GM06990 (cell line): ENCODE measurements at regions not wholly inside any gene's neighbourhood (a gene's known extent, or its start where the extent isn't known, plus 50 kb on each side); places are given as distances from the start of the nearest gene placed in this dataset.

ENCODE experiments used
- DNase-seq: peaks from one replicate; pipeline ENCODE4 v3.0.0-alpha.2; 2011; ENCODE audit not compliant: insufficient read length; ENCODE audit errors: extremely low read depth
- H3K27me3 ChIP-seq: replicated peaks from 2 replicates; pipeline ENCODE4 v1.6.0; 2011; ENCODE audit warnings: low read length; ENCODE audit not compliant: control insufficient read depth, insufficient read depth
- H3K36me3 ChIP-seq: 2 replicates; pipeline ENCODE4 v1.5.1; 2011; ENCODE audit warnings: low read length; ENCODE audit not compliant: control insufficient read depth, insufficient read depth
- H3K4me3 ChIP-seq: replicated peaks from 2 replicates; pipeline ENCODE4 v1.5.1; 2011; ENCODE audit warnings: low read depth, mild to moderate bottlenecking, control low read depth, low read length
- TF ChIP-seq, protein P1 (sequence below): IDR thresholded peaks from 2 replicates; pipeline ENCODE4 v1.5.1; 2011; ENCODE audit warnings: low read length, control low read depth, mild to moderate bottlenecking, inconsistent platforms; ENCODE audit not compliant: insufficient read depth, poor library complexity, severe bottlenecking

DNA sequence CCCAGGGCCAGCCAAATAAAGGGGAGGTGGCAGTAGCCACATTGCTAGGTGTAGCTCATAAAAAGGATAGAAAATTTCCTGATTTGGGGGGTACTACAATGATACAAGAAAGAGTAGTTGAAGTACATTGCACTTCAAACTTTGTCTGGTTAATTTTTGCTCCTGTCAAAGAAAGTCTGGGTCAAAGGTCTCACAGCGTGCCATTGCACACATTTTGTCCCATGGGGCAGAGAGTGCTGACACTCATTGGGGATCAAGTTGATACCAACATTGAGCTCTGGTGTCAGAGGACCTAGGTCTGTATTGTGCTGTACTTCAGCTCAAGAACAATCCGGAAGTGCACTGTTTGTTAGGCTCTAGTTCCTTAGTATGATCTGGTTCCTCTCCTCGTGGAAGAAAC lies 229.2 kb upstream of the AGTR2 start:
- Histone ChIP-seq H3K4me3 (no peak overlapping the region), H3K36me3 (no peaks in the 10 kb centered on the region; the same call in 1 of the 2 replicates), H3K27me3 (no peaks in the 10 kb centered on the region)
- TF ChIP-seq, protein P1, sequence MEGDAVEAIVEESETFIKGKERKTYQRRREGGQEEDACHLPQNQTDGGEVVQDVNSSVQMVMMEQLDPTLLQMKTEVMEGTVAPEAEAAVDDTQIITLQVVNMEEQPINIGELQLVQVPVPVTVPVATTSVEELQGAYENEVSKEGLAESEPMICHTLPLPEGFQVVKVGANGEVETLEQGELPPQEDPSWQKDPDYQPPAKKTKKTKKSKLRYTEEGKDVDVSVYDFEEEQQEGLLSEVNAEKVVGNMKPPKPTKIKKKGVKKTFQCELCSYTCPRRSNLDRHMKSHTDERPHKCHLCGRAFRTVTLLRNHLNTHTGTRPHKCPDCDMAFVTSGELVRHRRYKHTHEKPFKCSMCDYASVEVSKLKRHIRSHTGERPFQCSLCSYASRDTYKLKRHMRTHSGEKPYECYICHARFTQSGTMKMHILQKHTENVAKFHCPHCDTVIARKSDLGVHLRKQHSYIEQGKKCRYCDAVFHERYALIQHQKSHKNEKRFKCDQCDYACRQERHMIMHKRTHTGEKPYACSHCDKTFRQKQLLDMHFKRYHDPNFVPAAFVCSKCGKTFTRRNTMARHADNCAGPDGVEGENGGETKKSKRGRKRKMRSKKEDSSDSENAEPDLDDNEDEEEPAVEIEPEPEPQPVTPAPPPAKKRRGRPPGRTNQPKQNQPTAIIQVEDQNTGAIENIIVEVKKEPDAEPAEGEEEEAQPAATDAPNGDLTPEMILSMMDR: no peak
- DNase-seq: no peak

DNA sequence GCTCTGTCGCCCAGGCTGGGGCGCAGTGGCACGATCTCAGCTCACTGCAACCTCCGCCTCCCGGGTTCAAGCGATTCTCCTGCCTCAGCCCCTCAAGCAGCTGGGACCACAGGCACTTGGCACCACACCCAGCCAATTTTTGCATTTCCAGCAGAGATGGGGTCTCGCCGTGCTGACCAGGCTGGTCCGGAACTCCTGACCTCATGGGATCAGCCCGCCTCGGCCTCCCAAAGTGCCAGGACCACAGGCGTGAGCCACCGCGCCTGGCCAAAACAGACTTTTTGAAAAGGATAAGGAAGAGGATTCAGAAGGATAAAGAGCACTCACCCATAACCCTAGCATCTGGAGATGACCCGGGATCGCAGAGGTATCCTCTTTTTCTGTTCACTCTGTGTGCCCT lies 224.5 kb upstream of the AGTR2 start:
- TF ChIP-seq, protein P1: no peak
- H3K4me3 ChIP-seq: no peak overlapping the region
- no peaks in the 10 kb centered on the region for H3K27me3 ChIP-seq
- no peaks in the 10 kb centered on the region; the same call in 1 of the 2 replicates for H3K36me3 ChIP-seq
- DNase-seq: no peak

- TF ChIP-seq, protein P1: peak; percentile 64
- H3K36me3 ChIP-seq: no peaks in the 10 kb centered on the region; the same call in 1 of the 2 replicates
- no peak for DNase-seq
- H3K27me3 ChIP-seq: no peaks in the 10 kb centered on the region
- H3K4me3 ChIP-seq: no peak overlapping the region
These were observed 222.3 kb upstream of the AGTR2 start for GRCh38 chrX:115948018-115948923.

- Histone ChIP-seq H3K4me3 (no peak overlapping the region), H3K27me3 (no peaks in the 10 kb centered on the region), H3K36me3 (no peaks in the 10 kb centered on the region; the same call in 1 of the 2 replicates)
- TF ChIP-seq, protein P1: no peak
- peak; percentile 47 for DNase-seq
These were observed 220.4 kb upstream of the AGTR2 start for GRCh38 chrX:115949900-115950822.

DNA sequence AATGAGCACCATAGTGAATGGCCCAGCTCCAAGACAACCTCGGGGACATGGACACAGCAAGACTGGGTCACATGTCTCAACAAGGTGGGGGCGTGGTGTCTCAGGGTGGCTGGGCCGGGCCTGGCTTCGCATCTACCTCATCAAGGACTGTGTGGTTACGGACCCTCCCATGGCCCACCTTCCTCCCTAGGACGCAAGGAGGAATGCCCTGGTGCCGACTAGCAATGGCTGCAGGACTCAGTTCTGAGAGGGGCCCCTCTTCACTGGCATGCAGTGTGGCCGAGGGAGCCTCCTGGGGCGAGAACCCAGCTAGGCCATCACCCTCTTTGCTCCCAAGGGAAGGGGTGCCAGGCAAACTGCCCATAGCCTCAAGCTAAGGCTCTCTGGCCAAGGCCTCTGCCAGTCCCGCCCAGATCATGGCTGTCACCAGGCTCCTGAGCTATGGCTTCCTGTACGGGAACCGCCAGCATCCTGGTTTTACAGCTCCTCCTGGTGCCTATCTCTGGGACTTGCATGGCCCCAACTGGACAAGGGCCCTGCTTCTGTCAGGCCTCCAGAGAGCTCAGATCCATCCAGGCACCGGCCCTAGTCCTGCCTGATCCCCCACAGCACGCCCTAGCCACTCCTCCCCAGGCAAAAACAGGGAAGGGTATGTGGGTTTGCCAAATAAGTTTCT lies 218.0 kb upstream of the AGTR2 start:
- no peak for DNase-seq
- no peaks in the 10 kb centered on the region for H3K27me3 ChIP-seq
- TF ChIP-seq, protein P1: peak; percentile 4

More for the DNA sequence above, 218.0 kb upstream of the AGTR2 start:
- Histone ChIP-seq H3K4me3 (no peak overlapping the region), H3K36me3 (no peaks in the 10 kb centered on the region; the same call in 1 of the 2 replicates)
